Stimulated activated CD4-positive, alpha-beta T cell treated with anti-CD3 and anti-CD28 coated beads, TNF-alpha, amount 100 ng/mL, for 48 hours (primary cell): ENCODE measurements at regions not wholly inside any gene's neighbourhood (a gene's known extent, or its start where the extent isn't known, plus 50 kb on each side); places are given as distances from the start of the nearest gene placed in this dataset.
A peak's percentile ranks its signal among the peaks of the same experiment; 100 is the strongest.
"Not testable (repeated sequence)": the region's sequence is repeated elsewhere in the genome, so short reads cannot be mapped to it uniquely, and the experiment has no call there.

Experiments used
- DNase-seq, 3 donors: peaks; one replicate each; pipeline ENCODE4 v3.0.0-alpha.2; 2020; ENCODE audit warnings: low read depth in 3 of 3

DNA sequence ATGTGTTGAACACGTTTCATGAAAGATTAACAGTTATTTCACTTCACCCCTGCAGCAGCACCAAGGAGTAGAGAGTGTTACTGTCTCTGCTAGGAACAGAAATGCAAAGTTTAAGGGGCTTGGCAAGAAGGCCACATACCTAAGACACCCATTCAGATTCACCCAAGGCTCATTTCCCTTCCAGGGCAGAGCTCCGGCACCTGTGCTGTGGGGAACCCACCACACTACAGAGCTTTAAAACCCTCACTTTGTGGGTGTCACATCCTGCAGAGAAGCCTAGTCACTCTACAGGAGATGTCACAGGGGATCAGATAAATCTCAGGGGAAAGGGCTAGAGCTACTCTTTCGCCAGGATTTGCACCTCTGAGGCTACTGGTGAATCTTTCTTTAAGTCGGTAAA, 176.1 kb upstream of the KLF6 start:
- no peak for DNase-seq

GRCh38 chr10:3960496-3960895, 175.5 kb upstream of the KLF6 start:
- DNase-seq, result no peak

DNA sequence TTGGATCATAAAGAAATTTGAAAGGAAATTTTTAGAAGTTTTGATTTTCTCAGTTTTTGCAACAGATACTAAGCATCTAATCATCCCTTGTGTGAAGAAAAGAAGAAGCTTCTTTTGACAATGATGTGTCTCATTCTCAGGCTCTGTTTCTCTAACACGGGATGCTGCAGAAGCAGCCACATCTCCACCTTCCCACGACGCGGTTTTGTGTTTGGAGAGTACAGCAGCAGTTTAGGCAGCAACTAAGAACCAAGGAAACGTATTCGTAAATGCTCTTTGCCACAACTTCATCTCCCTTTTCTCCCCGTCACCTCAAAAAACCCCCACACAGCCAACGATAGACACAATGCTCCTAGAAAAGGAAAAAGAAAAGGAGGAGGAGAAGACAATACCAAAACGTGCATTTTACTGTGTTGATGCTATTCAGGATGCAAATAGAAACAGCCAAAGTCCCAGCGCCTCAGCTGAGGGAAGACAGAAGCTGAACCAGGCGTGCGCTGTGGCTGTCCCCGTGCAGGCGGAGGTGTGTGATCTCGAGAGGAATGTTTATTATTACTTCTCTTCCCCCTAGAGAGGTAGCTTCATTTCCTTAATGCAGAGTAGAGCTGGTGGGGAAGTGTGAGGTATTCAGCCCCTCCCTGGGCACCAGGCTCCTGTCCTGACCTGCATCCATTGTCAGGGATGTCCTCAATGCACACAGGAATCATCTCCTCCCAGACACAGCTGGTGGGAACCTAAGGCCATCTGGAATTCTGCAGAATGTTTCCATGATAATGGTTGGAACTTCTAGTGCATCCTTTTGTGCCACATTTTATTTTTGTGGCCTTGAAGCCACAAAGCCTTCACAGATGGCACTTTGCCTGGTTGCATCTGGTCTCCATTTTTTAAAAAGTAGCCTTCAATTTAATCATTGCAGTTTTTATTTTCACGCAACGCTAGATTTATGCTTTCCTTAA, 174.6 kb upstream of the KLF6 start:
- DNase-seq, result no peak

DNA sequence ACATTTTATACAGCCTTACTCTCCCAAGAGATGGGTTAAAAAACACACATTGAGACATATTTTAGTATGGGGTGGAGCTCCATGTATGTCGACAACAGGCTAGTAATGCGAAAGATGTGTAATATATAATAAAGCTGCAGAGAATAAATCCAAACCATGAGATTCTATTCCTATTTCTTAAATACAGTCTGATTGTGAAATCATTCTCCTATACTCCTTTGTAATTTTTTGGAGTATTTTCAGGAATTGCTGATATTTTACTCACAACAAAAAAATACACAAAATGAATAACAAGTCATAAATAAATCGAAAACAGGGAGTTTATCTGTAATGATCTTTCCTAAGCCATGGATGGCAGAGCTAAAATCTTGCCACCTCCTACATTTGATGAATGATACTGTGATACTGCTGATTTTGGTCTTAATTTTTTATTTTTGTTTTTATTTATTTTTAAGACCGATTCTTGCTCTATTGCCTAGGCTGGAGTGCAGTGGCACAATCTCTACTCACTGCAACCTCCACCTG, 173.5 kb upstream of the KLF6 start:
- DNase-seq, result no peak

- no peak for DNase-seq
These were observed 171.1 kb upstream of the KLF6 start for GRCh38 chr10:3955955-3956617.

- DNase-seq, result no peak
These were observed 170.5 kb upstream of the KLF6 start for GRCh38 chr10:3955493-3955892.

- no peak for DNase-seq
These were observed 169.6 kb upstream of the KLF6 start for GRCh38 chr10:3954615-3955014.

- not testable (repeated sequence) for DNase-seq
These were observed 169.0 kb upstream of the KLF6 start for GRCh38 chr10:3954007-3954406.

GRCh38 chr10:3951993-3952392, 167.0 kb upstream of the KLF6 start:
- DNase-seq, result no peak

DNA sequence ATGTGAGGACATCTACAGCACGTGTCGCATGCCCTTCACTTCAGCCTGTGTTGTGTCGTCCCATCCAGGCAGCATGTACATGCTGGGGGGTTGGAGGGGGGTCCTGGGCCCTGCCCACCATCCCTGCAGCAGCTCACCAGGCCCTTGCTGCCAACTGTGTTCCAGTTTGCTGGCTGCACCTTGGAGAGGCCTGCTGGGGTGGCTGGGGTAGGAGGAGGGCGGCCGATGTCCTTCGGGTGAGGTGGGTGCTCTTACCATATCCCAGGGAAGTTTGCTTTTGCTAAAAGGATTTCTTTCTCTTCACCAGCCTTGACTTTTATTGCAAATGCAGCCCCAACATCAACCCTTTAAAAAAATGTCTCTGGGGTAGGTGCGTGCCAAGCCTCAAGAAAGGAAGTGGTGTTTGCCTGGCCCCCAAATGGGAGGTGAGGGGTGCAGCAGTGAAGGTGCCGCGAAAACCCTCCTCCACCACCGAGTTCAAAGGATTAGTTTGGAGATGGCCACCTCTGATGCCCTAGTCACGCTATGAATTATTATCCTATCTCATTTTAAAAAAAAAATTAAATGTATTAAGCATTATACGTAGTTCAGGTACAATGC, 165.8 kb upstream of the KLF6 start:
- no peak for DNase-seq

DNA sequence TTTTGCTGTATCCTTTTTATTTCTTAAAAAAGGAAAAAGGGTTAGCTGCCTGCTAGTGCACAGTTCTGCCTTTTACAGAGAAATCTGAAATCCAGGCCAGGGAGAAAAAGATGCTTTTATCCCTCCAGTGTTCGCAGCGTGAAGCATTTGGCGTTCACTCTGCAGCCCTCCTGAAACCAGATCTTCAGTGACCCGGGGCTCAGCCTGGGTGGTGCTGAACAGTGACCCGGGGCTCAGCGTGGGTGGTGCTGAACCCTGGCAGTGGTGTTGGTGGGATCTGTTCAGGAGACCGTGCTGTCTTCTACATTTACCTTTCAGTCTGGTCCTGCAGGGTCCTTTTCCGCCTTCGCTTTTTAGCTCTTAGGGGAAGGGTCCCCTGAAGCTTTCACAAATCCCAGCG, 164.7 kb upstream of the KLF6 start:
- no peak for DNase-seq

DNA sequence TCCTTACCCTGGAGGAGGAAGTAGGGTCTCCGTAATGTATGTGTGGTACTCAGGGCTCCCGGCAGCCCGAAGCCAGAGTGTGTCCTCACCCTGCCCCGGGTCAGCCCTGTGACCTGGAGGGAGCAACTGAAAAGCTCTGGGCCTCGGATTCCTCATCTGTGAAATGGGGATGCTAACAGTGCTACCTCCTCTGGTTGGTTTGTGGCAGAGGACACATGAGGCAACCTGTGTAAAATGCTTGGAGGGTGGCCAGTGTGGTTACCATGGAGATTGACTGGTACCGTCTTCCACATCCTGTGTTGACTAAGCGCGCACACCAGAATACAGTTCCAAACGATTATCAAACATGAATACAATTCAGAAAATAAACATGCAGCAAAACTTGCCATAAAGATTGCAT, 163.8 kb upstream of the KLF6 start:
- peak; percentile 36 to 64 (median 54) for DNase-seq

DNA sequence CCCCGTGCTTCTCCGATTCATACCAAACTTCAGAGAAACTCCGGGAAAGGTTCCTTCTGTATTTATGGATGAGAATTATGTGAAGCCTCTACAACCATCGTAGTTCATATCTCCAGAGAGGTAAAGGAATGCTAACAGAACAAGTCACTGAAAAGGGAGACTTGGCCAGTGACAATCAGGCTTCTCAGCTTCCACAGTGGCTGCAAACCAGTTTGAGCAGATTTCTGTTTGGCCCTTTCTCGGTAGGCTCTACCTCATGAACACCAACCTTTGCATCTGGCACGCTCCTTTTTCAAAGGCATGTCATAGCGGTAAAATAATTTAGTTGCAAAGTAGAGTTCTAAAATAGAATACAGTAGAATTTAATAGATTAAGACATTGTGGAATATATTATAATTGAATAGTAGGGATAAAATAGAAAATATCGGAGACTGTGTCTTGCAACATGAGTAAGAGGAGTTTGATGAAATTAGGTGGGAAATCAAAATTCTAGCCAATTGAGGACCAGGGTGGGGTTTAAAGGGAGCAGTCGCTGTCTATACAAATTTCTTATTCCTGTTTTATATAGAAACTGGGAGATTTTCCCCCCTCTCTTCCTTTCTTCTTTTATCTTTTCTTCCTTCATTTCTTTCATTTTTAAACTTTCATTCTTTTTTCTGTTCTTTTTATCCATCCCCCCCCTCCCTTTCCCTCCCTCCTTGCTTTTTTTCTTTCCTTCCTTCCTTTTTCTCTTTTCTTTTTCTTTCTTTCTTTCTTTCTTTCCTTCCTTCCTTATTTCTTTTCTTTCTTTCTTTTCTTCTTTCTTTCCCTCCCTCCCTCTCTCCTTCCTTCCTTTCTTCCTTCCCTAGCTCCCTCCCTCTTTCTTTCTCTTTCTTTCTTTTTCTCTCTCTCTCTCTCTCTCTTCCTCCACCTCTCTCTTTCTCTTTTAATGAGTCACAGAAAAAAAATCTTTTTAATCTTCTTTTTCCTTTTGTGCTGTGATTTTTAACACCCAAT, 161.5 kb upstream of the KLF6 start:
- no peak for DNase-seq

- DNase-seq, result no peak
These were observed 160.0 kb upstream of the KLF6 start for GRCh38 chr10:3945026-3945425.

- DNase-seq, result no peak
These were observed 159.6 kb upstream of the KLF6 start for GRCh38 chr10:3944591-3944990.

DNA sequence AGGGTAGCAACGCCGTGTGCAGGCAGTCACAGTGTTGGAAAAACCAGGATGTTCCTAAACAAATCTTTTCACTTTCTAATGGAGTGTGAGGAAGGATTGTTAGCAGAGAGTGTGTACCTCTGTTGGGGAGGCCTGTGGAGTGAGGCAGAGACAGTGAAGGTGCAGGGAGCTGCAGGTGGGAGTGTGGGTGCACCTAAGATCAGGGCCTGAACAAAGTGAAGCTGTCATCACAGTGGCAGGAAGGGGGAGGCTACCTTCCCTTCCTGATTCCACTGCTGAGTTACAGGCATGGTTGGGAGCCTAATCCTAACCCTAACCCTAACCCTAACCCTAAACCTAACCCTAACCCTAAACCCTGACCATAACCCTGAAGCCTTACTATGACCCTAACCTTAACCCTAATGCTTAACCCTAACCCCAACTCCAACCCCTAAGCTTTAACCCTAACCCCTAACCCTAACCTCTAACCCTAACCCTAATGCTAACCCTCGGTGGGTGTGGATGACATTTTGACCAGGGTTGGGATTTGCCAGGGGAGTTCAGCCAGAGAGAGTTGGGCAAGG, 158.8 kb upstream of the KLF6 start:
- DNase-seq, result no peak

- DNase-seq, result no peak
These were observed 158.0 kb upstream of the KLF6 start for GRCh38 chr10:3942937-3943489.

GRCh38 chr10:3941676-3942075, 156.7 kb upstream of the KLF6 start:
- DNase-seq, result no peak

DNA sequence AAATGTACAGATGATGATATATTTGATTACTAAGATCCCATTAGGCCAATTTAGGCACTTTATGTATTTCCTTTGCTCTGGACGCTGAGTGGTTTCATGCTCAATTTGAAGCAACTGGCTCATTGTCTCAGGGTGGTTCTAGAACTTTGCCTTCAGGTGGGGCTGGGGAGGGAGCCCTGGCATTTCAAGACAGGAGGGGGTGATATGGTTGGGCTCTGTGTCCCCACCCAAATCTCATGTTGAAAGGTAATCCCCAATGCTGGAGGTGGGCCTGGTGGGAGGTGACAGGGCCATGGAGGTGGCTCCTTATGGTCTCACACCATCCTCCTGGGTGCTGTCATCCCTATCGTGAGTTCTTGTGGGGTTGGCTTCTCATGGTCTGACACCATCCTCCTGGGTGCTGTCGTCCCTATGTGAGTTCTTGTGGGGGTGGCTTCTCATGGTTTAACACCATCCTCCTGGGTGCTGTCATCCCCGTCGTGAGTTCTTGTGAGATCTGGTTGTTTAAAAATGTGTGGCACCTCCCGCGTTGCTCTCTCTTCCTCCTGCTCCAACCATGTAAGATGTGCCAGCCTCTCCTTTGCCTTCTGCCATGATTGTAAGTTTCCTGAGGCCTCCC, 151.5 kb upstream of the KLF6 start:
- no peak for DNase-seq

GRCh38 chr10:3935933-3936359, 150.9 kb upstream of the KLF6 start:
- no peak for DNase-seq
